SK-N-SH treated with all-trans-retinoic acid at 6 μM for 48 hours (cell line): ENCODE measurements at regions not wholly inside any gene's neighbourhood (a gene's known extent, or its start where the extent isn't known, plus 50 kb on each side); places are given as distances from the start of the nearest gene placed in this dataset.

Experiments
- ARNTL ChIP-seq: fragments of 450-650 bp; formaldehyde crosslinking; IDR thresholded peaks from 2 replicates; pipeline ENCODE4 v1.5.0; 2020; ENCODE audit warnings: low read depth, mild to moderate bottlenecking, moderate library complexity, borderline replicate concordance
- RARB ChIP-seq: fragments of 250-450 bp; sonication (Bioruptor Pico); IDR thresholded peaks from 2 replicates; pipeline ENCODE4 v1.8.0; 2021; ENCODE audit warnings: mild to moderate bottlenecking, moderate library complexity
- SNAI2 ChIP-seq: fragments of 250-450 bp; sonication (Bioruptor Pico); IDR thresholded peaks from 2 replicates; pipeline ENCODE4 v1.5.0; 2020; ENCODE audit warnings: mild to moderate bottlenecking, moderate library complexity
- ZC3H10 ChIP-seq: fragments of 250-450 bp; sonication (Bioruptor Pico); IDR thresholded peaks from 2 replicates; pipeline ENCODE4 v1.5.1; 2021; ENCODE audit warnings: mild to moderate bottlenecking, moderate library complexity

- TF ChIP-seq ARNTL (CRISPR knock-in tag) (no peak), SNAI2 (CRISPR knock-in tag) (no peak), RARB (no peak), ZC3H10 (CRISPR knock-in tag) (no peak)
Observed at GRCh38 chr17:79294459-79295071, 219.9 kb downstream of the ENGASE start.
